ENCODE measurements at regions not wholly inside any gene's neighbourhood (a gene's known extent, or its start where the extent isn't known, plus 50 kb on each side); places are given as distances from the start of the nearest gene placed in this dataset.

GRCh38 chr22:48645766-48646165 is 1181.9 kb downstream of the BRD1 start:
- H3K4me3 ChIP-seq (ENCODE audit: low read depth, low read length): no peak overlapping the region
- DNase-seq (ENCODE audit: low read depth): no peak
- TF ChIP-seq CTCF (IDR thresholded peaks at IDR 0.05; ENCODE audit: control insufficient read depth, extremely low read depth, insufficient read depth): no peak

- no peak for DNase-seq (ENCODE audit: low read depth)
- H3K4me3 ChIP-seq (ENCODE audit: low read depth, low read length): no peak overlapping the region
- no peak for TF ChIP-seq CTCF (IDR thresholded peaks at IDR 0.05; ENCODE audit: control insufficient read depth, extremely low read depth, insufficient read depth)
These were observed 1182.7 kb downstream of the BRD1 start for GRCh38 chr22:48644997-48645396.

GRCh38 chr22:48644108-48644507 is 1183.6 kb downstream of the BRD1 start:
- H3K4me3 ChIP-seq (ENCODE audit: low read depth, low read length): no peak overlapping the region
- TF ChIP-seq CTCF (IDR thresholded peaks at IDR 0.05; ENCODE audit: control insufficient read depth, extremely low read depth, insufficient read depth): 0 out of 2 replicates have a peak, but pooled peaks have one; percentile 6
- DNase-seq (ENCODE audit: low read depth): no peak

GRCh38 chr22:48643066-48643731 is 1184.5 kb downstream of the BRD1 start:
- TF ChIP-seq CTCF (IDR thresholded peaks at IDR 0.05; ENCODE audit: control insufficient read depth, extremely low read depth, insufficient read depth): no peak
- DNase-seq (ENCODE audit: low read depth): no peak
- H3K4me3 ChIP-seq (ENCODE audit: low read depth, low read length): no peak overlapping the region

GRCh38 chr22:48642550-48642949 is 1185.1 kb downstream of the BRD1 start:
- TF ChIP-seq CTCF (IDR thresholded peaks at IDR 0.05; ENCODE audit: control insufficient read depth, extremely low read depth, insufficient read depth): no peak
- no peak overlapping the region for H3K4me3 ChIP-seq (ENCODE audit: low read depth, low read length)
- DNase-seq (ENCODE audit: low read depth): no peak

- H3K4me3 ChIP-seq (ENCODE audit: low read depth, low read length): no peak overlapping the region
- DNase-seq (ENCODE audit: low read depth): no peak
- no peak for TF ChIP-seq CTCF (IDR thresholded peaks at IDR 0.05; ENCODE audit: control insufficient read depth, extremely low read depth, insufficient read depth)
These were observed 1185.7 kb downstream of the BRD1 start for GRCh38 chr22:48641906-48642475.
